PC-9 (cell line): ENCODE measurements at regions not wholly inside any gene's neighbourhood (a gene's known extent, or its start where the extent isn't known, plus 50 kb on each side); places are given as distances from the start of the nearest gene placed in this dataset.

Experiments used
- BruUV-seq: library from RNA; stranded (reverse); fragments of 400-500 nt; replicated peaks from 2 replicates; lab custom pipeline; 2021; lab: Mats Ljungman, UMichigan
- CTCF ChIA-PET: fragments of 300-600 bp; sonication (Branson Sonifier 250); formaldehyde crosslinking; loops from one replicate; lab custom pipeline; 2022; ENCODE audit warnings: antibody characterized with exemption; lab: Charles Lee
- POLR2A ChIA-PET: fragments of 300-600 bp; sonication (Branson Sonifier 250); formaldehyde crosslinking; loops from one replicate; lab custom pipeline; 2022; ENCODE audit warnings: antibody characterized with exemption; ENCODE audit not compliant: unreplicated experiment; lab: Charles Lee
- DNase-seq, 2 experiments: peaks; one replicate each; pipeline versions ENCODE4 v3.0.0 to v3.0.0-alpha.2; 2015 to 2022; ENCODE audit warnings: mixed read lengths in 1 of 2
- H2AFZ ChIP-seq: fragments of 200-600 bp; sonication (generic); 2 replicates; pipeline ENCODE4 v1.8.1; 2017; ENCODE audit warnings: antibody characterized with exemption
- H3F3A ChIP-seq: fragments of 200-600 bp; sonication (generic); 2 replicates; pipeline ENCODE4 v1.8.1; 2017; ENCODE audit warnings: antibody characterized with exemption, mild to moderate bottlenecking, low read depth; ENCODE audit not compliant: insufficient read depth
- H3K27ac ChIP-seq: fragments of 200-600 bp; sonication (generic); 2 replicates; pipeline ENCODE4 v1.6.1; 2016; ENCODE audit warnings: mixed run types
- H3K27me3 ChIP-seq: fragments of 200-600 bp; sonication (generic); 2 replicates; pipeline ENCODE4 v1.6.1; 2016; ENCODE audit warnings: low read depth, mixed run types; ENCODE audit not compliant: insufficient read depth
- H3K36me3 ChIP-seq: fragments of 200-600 bp; sonication (generic); 2 replicates; pipeline ENCODE4 v1.6.1; 2016; ENCODE audit warnings: low read depth, mixed run types
- H3K4me1 ChIP-seq: fragments of 200-600 bp; sonication (generic); replicated peaks from 2 replicates; pipeline ENCODE4 v1.6.1; 2016; ENCODE audit warnings: mixed run types; ENCODE audit not compliant: insufficient read depth
- H3K4me2 ChIP-seq: fragments of 200-600 bp; sonication (generic); 2 replicates; pipeline ENCODE4 v1.6.1; 2017; ENCODE audit warnings: mixed run types
- H3K4me3 ChIP-seq: fragments of 200-600 bp; sonication (generic); 2 replicates; pipeline ENCODE4 v1.6.1; 2016; ENCODE audit warnings: mixed run types
- H3K79me2 ChIP-seq: fragments of 200-600 bp; sonication (generic); 2 replicates; pipeline ENCODE4 v1.6.1; 2017; ENCODE audit warnings: low read depth, mixed run types
- H3K9me2 ChIP-seq: fragments of 200-600 bp; sonication (generic); 2 replicates; pipeline ENCODE4 v1.8.1; 2017; ENCODE audit warnings: mild to moderate bottlenecking; ENCODE audit not compliant: insufficient read depth
- H3K9me3 ChIP-seq: fragments of 200-600 bp; sonication (generic); 2 replicates; pipeline ENCODE4 v1.8.1; 2016; ENCODE audit warnings: low read depth; ENCODE audit not compliant: insufficient read depth
- H4K20me1 ChIP-seq: fragments of 200-600 bp; sonication (generic); 2 replicates; pipeline ENCODE4 v1.8.1; 2017; ENCODE audit not compliant: insufficient read depth
- EZH2 ChIP-seq: fragments of 200-600 bp; sonication (generic); IDR thresholded peaks from 2 replicates; pipeline ENCODE4 v1.8.0; 2017; ENCODE audit warnings: antibody characterized with exemption, low read depth
- intact Hi-C: fragments of 100-400 bp; cut with micrococcal nuclease; formaldehyde crosslinking; loops from one replicate; pipeline ENCODE4 v1.10.0; 2022; ENCODE audit not compliant: unreplicated experiment
- TF ChIP-seq, protein P1 (sequence below): fragments of 200-600 bp; sonication (generic); conservative IDR thresholded peaks from 2 replicates; pipeline ENCODE4 v1.6.1; 2017; ENCODE audit warnings: mixed run types, antibody characterized with exemption, mild to moderate bottlenecking, moderate library complexity

DNA sequence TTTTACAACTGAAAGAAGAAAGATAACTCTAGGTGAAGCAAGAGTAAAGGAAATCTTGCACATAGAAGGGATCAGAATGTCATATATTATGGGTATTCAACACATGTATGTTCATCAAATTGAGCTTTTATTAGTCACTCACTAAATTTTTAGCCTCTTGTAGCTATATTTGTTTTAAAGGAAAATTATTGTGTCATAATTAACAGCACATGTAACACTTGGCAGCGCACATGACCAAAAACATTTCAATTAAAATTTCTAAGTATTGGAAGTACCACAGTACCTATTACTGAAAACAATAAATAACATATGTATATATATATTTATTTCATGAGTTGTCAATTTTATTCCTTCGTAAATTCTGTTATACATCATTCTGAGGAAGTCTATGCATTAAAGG, 2800.4 kb downstream of the PCDH9 start:
- Histone ChIP-seq H3K9me2 (peaks cover 5% of the 10 kb centered on the region; the same call in 1 of the 2 replicates), H3K4me1 (no peaks in the 10 kb centered on the region), H2AFZ (no peak overlapping the region), H3K9me3 (no peaks in the 10 kb centered on the region), H3F3A (no peaks in the 10 kb centered on the region), H3K36me3 (no peaks in the 10 kb centered on the region), H4K20me1 (no peaks in the 10 kb centered on the region), H3K79me2 (no peaks in the 10 kb centered on the region), H3K27ac (no peak overlapping the region), H3K4me2 (no peak overlapping the region), H3K27me3 (no peaks in the 10 kb centered on the region), H3K4me3 (no peak overlapping the region)
- intact Hi-C loops: no loop called here
- ChIA-PET POLR2A (no interaction called here), CTCF (no interaction called here)
- TF ChIP-seq, protein P1, sequence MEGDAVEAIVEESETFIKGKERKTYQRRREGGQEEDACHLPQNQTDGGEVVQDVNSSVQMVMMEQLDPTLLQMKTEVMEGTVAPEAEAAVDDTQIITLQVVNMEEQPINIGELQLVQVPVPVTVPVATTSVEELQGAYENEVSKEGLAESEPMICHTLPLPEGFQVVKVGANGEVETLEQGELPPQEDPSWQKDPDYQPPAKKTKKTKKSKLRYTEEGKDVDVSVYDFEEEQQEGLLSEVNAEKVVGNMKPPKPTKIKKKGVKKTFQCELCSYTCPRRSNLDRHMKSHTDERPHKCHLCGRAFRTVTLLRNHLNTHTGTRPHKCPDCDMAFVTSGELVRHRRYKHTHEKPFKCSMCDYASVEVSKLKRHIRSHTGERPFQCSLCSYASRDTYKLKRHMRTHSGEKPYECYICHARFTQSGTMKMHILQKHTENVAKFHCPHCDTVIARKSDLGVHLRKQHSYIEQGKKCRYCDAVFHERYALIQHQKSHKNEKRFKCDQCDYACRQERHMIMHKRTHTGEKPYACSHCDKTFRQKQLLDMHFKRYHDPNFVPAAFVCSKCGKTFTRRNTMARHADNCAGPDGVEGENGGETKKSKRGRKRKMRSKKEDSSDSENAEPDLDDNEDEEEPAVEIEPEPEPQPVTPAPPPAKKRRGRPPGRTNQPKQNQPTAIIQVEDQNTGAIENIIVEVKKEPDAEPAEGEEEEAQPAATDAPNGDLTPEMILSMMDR: no peak
- no peak for TF ChIP-seq EZH2
- BruUV-seq: no TSS peak
- no peak for DNase-seq

DNA sequence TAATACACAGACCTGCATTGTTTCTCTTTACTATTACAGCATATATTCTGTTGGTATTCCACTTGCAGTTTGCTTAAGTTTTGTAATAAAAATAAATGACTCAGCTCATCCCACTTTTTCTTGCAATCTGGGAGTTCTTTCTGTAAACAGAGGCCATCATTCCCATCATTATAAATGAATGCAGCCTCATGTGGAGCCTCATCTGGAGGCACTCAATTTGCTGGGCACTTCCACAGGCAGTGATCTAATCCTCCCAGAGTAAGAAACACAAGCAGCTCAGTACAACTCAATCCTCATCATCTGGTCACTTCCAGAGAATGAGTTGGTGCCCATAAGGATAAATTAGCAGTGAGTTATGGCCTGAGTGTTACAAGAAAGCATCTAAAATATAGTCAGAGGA, 2801.9 kb downstream of the PCDH9 start:
- CTCF ChIA-PET: no interaction called here

DNA sequence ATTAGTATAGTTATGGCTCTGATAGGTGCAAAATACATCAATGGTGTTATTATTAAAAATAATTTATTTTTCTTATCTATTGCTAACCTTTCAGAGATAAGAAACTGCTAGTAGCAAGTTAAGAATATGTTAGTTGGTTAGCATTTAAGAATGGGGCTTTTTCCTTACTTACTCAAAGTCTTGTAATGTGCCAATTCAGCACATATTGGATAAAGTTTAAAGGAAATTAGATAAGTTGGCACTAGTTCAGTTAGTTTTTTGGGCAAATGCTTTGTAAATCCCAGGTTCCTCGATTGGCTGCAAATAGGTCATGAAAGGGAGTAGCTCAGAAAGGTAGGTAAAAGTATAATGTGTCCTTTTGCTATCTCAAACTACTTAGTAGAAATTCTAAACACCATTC, 2806.7 kb downstream of the PCDH9 start:
- no peak overlapping the region for H3K4me3 ChIP-seq
- POLR2A ChIA-PET: no interaction called here
- no peak overlapping the region for H3K4me2 ChIP-seq
- no peaks in the 10 kb centered on the region for H3K4me1 ChIP-seq
- no peak for DNase-seq
- TF ChIP-seq, protein P1: no peak
- no peak for TF ChIP-seq EZH2
- no peaks in the 10 kb centered on the region for H3K27me3 ChIP-seq
- H3K79me2 ChIP-seq: no peaks in the 10 kb centered on the region
- no peaks in the 10 kb centered on the region for H4K20me1 ChIP-seq
- no peak overlapping the region for H3K27ac ChIP-seq
- BruUV-seq: no TSS peak
- H3K36me3 ChIP-seq: no peaks in the 10 kb centered on the region
- no peaks in the 10 kb centered on the region for H3F3A ChIP-seq
- peaks cover 3% of the 10 kb centered on the region; the same call in 1 of the 2 replicates for H3K9me2 ChIP-seq
- no peak overlapping the region for H2AFZ ChIP-seq
- intact Hi-C loops: no loop called here
- no peaks in the 10 kb centered on the region for H3K9me3 ChIP-seq
- CTCF ChIA-PET: no interaction called here

More for the DNA sequence above, 2801.9 kb downstream of the PCDH9 start:
- Histone ChIP-seq H3K4me1 (no peaks in the 10 kb centered on the region), H3K79me2 (no peaks in the 10 kb centered on the region), H3K9me2 (peaks cover 5% of the 10 kb centered on the region; the same call in 1 of the 2 replicates), H2AFZ (no peak overlapping the region), H3F3A (no peaks in the 10 kb centered on the region), H3K36me3 (no peaks in the 10 kb centered on the region), H3K4me2 (no peak overlapping the region), H3K27ac (no peak overlapping the region), H4K20me1 (no peaks in the 10 kb centered on the region), H3K27me3 (no peaks in the 10 kb centered on the region), H3K4me3 (no peak overlapping the region), H3K9me3 (no peaks in the 10 kb centered on the region)
- intact Hi-C loops: no loop called here
- no peak for DNase-seq
- POLR2A ChIA-PET: interaction anchor here (0.7 kb wide), 1 partner anchor 731 kb away, joined by 3 read pairs; no protein-coding TSS in a partner anchor
- BruUV-seq: no TSS peak
- TF ChIP-seq, protein P1: no peak
